Stimulated activated CD4-positive, alpha-beta T cell treated with anti-CD3 and anti-CD28 coated beads, Interleukin-15, amount 100 ng/mL, for 24 hours (primary cell): ENCODE measurements at regions not wholly inside any gene's neighbourhood (a gene's known extent, or its start where the extent isn't known, plus 50 kb on each side); places are given as distances from the start of the nearest gene placed in this dataset.
"Not testable (repeated sequence)": the region's sequence is repeated elsewhere in the genome, so short reads cannot be mapped to it uniquely, and the experiment has no call there.

ENCODE experiments used
- DNase-seq: peaks from one replicate; pipeline ENCODE4 v3.0.0-alpha.2; 2020

DNA sequence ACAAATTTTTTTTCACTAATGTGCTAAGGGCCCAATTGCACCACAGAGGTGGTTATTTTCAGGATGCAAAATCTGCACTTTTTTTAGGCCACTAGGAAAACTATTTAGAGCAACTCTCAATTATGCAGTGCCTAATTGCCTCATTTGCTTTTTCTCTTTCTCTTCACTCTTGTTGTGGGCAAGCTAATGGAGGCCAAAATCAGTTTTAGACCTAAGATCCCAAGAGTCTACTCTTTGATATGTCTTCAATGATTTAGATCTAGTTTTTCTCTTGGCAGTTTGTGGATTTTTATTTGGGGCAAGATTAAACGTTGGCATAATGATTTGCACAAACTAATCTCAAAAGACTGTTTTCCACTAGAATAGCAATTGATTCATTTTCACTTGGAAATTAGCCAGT lies 1996.9 kb downstream of the LRRC4C start:
- no peak for DNase-seq

DNA sequence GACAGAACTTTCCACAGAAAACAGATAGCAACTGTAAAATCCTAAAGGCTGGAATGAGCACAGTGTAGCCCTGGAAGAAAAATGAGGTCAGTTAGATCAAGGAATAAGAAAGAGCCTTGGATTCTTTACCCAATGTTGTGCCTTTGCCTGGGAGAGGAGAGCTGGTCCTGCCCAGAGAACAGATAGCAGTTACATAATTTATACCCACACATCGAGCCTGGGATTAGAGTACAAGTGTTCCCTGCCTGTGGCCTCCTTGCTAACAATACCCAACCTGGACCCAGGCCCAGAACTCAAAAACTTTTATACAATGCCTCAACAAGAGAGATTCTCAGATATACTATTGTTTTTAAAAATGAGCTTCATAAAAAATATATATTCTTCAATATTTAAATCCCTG lies 1998.4 kb downstream of the LRRC4C start:
- DNase-seq: no peak

GRCh38 chr11:39459606-39460005 lies 1999.8 kb downstream of the LRRC4C start:
- DNase-seq: no peak

DNA sequence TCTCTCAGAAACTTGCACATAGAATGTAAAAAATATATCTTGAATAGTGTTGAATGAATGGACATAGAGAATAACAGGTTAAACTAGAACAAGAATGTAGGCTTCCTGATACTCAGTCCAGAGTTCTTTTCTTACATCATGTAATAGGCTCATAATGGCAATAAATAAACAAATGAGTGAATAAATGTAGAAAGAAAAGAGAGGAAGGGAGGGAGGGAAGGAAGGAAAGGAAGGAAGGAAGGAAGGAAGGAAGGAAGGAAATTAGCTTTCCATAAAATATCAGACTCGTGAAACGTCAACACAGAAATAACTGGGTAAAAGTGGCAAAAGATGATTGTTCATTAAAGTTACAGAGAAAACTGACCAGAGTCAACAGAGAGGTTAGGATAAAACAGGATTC lies 2001.0 kb downstream of the LRRC4C start:
- no peak for DNase-seq

- no peak for DNase-seq
Measured at GRCh38 chr11:39443424-39444022, 2015.9 kb downstream of the LRRC4C start.

- DNase-seq: no peak
Measured at GRCh38 chr11:39442177-39442576, 2017.3 kb downstream of the LRRC4C start.

DNA sequence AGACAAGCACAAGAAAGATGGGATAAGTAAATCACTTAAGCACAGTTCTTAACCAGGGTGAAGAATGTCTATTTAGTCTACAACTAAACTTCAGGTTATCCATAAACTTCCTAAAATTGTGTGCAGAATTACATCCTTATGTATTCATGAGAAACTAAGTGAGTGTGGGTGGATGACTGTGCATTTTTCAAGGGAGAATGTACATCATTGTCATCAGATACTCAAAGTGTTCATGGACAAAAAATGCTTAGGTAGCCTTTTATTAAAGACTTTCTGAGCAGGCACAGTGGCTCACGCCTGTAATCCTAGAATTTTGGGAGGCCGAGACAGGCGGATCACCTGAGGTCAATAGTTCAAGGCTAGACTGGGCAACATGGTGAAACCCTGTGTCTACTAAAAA lies 2023.8 kb downstream of the LRRC4C start:
- DNase-seq: no peak

- DNase-seq: no peak
Measured at GRCh38 chr11:39434466-39434865, 2025.0 kb downstream of the LRRC4C start.

DNA sequence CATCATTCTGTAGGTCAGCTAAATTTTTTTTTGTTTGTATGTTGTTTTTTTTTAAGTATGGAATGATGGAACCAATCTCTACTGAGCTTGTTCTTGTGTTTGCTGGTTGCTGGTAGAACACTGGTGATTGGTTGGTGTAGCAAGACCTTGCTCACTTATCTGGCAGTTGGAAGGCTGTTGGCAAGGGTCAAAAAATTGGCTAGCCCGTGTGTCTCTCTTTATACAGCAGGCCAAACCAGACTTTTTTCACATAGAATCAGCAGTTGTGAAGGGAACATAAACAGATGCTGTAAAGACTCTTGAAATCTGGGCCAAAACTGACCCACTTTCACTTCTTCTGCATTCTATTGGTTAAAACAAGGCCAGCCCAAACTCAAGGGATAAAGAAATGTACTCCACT lies 2026.5 kb downstream of the LRRC4C start:
- no peak for DNase-seq

GRCh38 chr11:39425226-39425625 lies 2034.2 kb downstream of the LRRC4C start:
- DNase-seq: no peak

- no peak for DNase-seq
Measured at GRCh38 chr11:39412117-39412516, 2047.3 kb downstream of the LRRC4C start.

GRCh38 chr11:39385911-39386310 lies 2073.5 kb downstream of the LRRC4C start:
- DNase-seq: no peak

DNA sequence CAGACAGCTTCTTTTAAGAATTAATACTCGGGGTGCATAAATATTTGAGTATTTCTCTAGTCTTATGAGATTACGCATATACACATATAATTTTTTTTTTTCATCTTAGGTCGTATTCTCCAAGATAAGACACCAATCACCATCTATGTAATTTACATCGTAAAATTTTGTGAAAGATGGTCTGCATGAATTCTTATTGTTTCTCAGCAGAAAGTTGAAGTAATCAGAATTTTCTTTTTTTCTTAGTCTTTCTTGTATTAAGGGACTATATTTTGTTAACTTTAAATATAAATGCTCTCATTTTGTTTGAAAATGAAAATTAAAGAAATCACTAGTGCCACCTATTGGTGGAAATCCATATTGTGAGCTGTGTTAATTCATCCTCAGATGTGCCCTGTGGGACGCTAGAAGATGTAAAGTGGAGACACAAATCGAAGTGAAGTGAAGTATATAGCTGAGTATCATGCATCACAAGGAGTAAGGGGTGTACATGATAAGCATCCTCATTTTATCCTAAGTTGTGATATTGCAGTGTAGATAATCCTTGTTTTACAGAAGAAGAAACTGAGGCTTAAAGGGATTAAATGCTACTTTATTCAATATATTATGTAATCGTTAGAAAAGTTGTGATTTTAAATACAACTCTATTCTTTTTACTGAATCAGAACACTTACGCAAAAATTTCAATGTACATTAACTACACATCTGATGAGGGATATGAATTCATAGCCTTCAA lies 2084.3 kb downstream of the LRRC4C start:
- no peak for DNase-seq

GRCh38 chr11:39367534-39367933 lies 2091.9 kb downstream of the LRRC4C start:
- DNase-seq: no peak

DNA sequence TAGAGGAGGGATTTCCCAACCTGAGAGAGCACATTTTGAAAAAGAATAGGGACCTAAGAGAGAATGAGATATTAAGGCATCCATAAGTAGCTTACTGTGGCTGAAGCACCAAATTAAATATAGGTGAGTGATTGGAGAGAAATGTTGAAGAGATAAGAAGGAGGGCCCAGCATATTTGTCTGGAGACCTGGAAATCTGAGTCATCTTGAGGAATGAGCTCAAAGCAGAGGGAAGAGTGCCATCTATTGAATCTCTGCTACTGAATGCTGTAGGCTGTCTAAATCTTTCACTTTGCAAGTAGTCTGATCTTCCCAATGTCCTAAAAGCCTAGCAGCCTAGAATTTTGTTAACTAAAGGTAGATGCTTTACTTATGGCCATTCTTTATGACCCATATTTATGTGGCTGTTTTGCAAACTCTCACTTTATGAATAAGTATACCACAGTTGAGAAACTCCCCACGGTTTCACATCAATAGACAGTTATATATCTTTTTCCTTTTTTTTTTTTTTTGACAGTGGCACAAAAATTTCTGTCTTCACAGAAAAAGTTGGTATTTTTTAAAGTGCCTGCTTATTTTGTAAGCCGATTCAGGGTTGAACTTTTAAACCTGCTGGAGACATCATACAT lies 2093.5 kb downstream of the LRRC4C start:
- no peak for DNase-seq

DNA sequence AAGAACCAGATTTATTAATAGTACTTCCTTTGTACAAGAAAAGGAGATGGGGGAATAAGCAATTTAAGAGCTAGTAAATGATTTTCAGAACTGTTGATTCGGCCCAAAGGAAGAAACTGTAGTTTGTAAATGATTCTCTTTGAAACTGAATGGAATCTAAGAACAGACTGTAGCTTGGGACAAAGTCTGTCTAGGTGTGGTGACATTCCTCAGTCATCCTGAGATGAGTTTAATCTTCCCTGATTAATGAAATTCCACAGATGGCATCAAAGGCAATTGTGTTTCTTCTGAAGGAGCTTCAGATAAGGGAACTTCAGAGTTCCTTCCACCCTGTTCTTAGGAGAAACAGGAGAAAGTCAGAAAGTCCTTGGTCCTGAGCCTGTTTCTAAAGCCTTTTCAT lies 2095.9 kb downstream of the LRRC4C start:
- DNase-seq: no peak

DNA sequence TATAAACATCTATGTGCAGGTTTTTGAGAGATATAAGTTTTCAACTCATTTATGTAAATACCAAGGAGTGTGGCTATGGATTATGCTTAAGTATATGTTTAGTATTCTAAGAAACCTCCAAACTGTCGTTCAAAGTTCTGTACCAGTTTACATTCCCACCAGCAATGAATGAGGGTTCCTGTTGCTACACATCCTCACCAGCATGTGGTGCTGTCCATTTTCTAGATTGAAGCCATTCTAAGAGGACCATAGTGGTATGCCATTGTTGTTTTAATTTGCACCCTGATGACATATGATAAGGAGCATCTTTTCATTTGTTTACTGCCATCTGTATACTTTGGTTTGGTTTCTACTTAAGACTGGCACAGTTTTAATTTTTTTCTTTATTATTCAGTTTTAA lies 2097.9 kb downstream of the LRRC4C start:
- DNase-seq: no peak

DNA sequence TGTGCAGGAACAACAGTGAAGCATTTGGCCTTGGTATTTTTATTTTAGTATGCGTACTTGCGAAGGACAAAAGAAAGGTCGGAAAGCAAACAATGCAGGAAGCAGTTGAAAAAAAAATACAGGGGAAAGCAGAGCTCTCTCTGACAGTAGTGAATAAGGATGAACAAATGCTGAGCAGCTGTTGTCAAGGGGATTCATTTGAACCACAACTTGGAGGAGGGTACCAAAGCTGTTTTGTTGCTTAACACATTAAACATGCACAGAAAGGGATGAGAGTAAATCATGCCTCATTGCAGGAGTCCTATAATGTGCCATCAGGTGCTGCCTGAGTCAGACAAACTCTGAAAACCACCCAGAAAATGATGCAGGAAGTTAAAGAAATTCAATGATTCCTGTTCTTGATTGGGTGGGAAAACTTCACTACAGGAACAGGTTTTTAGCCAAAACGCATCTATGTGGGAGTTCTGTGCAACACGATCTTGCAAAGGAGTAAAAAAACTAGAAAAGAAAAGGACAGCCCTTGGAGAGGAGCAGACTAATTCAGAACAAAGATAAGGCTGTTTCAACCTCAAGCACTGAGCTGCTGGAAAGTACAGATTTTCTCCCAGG lies 2113.5 kb downstream of the LRRC4C start:
- DNase-seq: no peak

DNA sequence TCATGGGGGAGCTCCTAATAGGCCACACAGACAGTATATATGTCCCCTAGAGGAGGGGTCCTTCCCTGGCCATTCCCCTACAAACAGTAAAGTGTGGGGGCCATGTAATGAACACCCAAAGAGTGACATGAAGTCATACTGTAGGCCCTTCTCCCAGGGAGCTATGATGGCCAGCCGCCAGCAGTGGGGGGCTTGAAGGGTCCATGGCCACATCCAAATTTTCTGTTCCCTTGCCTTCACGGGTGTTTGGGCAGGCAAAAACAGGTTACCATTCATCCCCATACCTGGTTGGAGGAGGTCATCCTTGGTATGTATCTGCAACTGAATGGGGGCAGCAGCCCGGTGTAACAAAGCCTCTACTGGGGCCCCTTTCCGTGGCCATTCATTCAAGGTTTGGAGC lies 2118.0 kb downstream of the LRRC4C start:
- no peak for DNase-seq

GRCh38 chr11:39333006-39333405 lies 2126.4 kb downstream of the LRRC4C start:
- not testable (repeated sequence) for DNase-seq

GRCh38 chr11:39327302-39327701 lies 2132.2 kb downstream of the LRRC4C start:
- no peak for DNase-seq

DNA sequence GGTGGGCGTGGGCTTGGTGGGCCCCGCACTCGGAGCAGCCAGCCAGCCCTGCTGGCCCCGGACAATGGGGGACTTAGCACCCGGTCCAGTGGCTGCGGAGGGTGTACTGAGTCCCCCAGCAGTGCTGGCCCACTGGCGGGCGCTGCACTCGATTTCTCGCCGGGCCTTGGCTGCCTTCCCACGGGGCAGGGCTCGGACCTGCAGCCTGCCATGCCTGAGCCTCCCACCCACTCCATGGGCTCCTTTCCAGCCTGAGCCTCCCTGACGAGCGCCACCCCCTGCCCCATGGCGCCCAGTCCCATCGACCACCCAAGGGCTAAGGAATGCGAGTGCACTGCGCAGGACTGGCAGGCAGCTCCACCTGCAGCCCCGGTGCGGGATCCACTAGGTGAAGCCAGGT lies 2147.6 kb downstream of the LRRC4C start:
- DNase-seq: not testable (repeated sequence)

- DNase-seq: no peak
Measured at GRCh38 chr11:39304586-39304985, 2154.9 kb downstream of the LRRC4C start.

DNA sequence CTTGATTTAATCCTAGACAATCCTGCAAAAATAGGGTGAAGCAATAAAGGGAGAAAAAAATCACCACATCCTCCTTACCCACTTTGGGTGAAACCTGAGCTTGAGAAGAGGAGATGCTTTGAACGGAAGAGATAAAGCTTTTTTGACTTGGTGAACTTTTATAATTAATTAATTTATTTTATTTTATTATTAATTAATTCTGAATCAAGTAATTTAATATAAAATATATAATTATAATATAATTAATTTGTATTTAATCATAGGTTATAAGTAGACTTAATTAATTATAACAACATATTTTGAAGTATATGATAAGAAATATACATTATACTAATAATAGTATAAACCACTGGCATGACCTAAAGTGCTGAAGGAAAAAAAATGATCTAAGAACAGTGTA lies 2164.8 kb downstream of the LRRC4C start:
- DNase-seq: no peak
